Tibial nerve (tissue), 4 donors: ENCODE measurements at regions not wholly inside any gene's neighbourhood (a gene's known extent, or its start where the extent isn't known, plus 50 kb on each side); places are given as distances from the start of the nearest gene placed in this dataset.

Source experiments
- DNase-seq, 2 donors: peaks; one replicate each; pipeline ENCODE4 v3.0.0-alpha.2; 2019; ENCODE audit warnings: low spot score in 2 of 2
- H3K27ac ChIP-seq, 4 donors: fragments of 200-600 bp; sonication (generic) in 3 of 4; one replicate each; pipeline ENCODE4 v1.5.1; 2017 to 2019; ENCODE audit warnings: mild to moderate bottlenecking in 1 of 4
- H3K27me3 ChIP-seq, 2 donors: fragments of 200-600 bp; sonication (generic) in 1 of 2; one replicate each; pipeline versions ENCODE4 v1.5.1 to v1.6.0; 2017 to 2019
- H3K36me3 ChIP-seq, 3 donors: fragments of 200-600 bp; sonication (generic); one replicate each; pipeline ENCODE4 v1.5.1; 2018 to 2019
- H3K4me1 ChIP-seq, 4 donors: fragments of 200-600 bp; sonication (generic) in 3 of 4; one replicate each; pipeline ENCODE4 v1.5.1; 2017 to 2019
- H3K4me3 ChIP-seq, 4 donors: fragments of 200-600 bp; sonication (generic) in 3 of 4; one replicate each; pipeline ENCODE4 v1.5.1; 2017 to 2019; ENCODE audit warnings: mild to moderate bottlenecking in 1 of 4, moderate library complexity in 1 of 4
- H3K9me3 ChIP-seq, 4 donors: fragments of 200-600 bp; sonication (generic) in 3 of 4; one replicate each; pipeline ENCODE4 v1.5.1; 2017 to 2019
- CTCF ChIP-seq, 5 experiments: fragments of 200-600 bp in 3 of 5; fragments of 450-650 bp in 2 of 5; sonication (generic) in 3 of 5; IDR thresholded peaks; one replicate each; pipeline ENCODE4 v1.5.1; 2016 to 2019; ENCODE audit warnings: antibody characterized with exemption in 5 of 5, mild to moderate bottlenecking in 3 of 5, moderate library complexity in 2 of 5
- EP300 ChIP-seq, 2 donors: sonication (generic); formaldehyde crosslinking; IDR thresholded peaks; one replicate each; pipeline ENCODE4 v1.6.1; 2017; ENCODE audit warnings: antibody characterized with exemption in 2 of 2, mild to moderate bottlenecking in 1 of 2
- POLR2A ChIP-seq, 2 donors: fragments of 450-650 bp; IDR thresholded peaks; one replicate each; pipeline ENCODE4 v1.6.1; 2017; ENCODE audit warnings: antibody characterized with exemption in 2 of 2, mild to moderate bottlenecking in 2 of 2, moderate library complexity in 2 of 2
- WGBS, 2 donors: methylation state at CpG; one replicate each; pipeline ENCODE4 v1.1.5; 2018; 5-methylcytosine and 5-hydroxymethylcytosine counted together

GRCh38 chr11:106326087-106326486 is 248.6 kb downstream of the AASDHPPT start:
- Histone ChIP-seq H3K4me1 (no peaks in the 10 kb centered on the region), H3K27ac (no peak overlapping the region), H3K9me3 (peaks cover 0 to 3% (median 0%) of the 10 kb centered on the region in 4 donors), H3K4me3 (no peak overlapping the region), H3K36me3 (no peaks in the 10 kb centered on the region), H3K27me3 (no peaks in the 10 kb centered on the region)
- no peak for DNase-seq
- 64 to 70% methylated on average over 3 of the region's 3 CpGs for WGBS, 2 donors
- no peak for TF ChIP-seq CTCF (IDR thresholded peaks at IDR 0.05)
- no peak for TF ChIP-seq EP300 (IDR thresholded peaks at IDR 0.05)
- TF ChIP-seq POLR2A (IDR thresholded peaks at IDR 0.05) = no peak

DNA sequence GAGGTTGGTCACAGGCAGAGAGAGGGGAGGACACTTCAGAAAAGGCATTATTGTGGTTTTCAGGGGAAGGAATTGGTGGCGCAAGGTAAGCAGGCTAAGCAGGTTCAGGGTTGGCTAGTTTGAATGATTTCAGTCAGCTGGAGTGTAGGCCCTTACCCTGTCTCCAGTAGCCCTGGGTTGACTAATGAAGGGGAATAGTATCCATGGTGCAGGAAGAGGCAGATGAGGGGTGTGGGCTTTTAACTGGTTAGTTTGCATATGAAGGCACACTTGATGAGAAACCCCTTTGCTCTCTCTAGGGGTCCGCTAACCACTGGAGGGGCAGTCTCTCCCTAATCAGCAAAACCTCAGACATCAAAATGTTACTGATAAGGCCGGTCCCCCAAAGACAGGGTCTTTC is 249.7 kb downstream of the AASDHPPT start:
- 86 to 94% methylated on average over 3 of the region's 3 CpGs for WGBS, 2 donors
- Histone ChIP-seq H3K4me1 (no peaks in the 10 kb centered on the region), H3K4me3 (no peak overlapping the region), H3K27ac (no peak overlapping the region), H3K36me3 (no peaks in the 10 kb centered on the region), H3K27me3 (no peaks in the 10 kb centered on the region), H3K9me3 (peaks cover 0 to 3% (median 0%) of the 10 kb centered on the region in 4 donors)
- DNase-seq = no peak
- TF ChIP-seq POLR2A (IDR thresholded peaks at IDR 0.05) (no peak), EP300 (IDR thresholded peaks at IDR 0.05) (no peak), CTCF (IDR thresholded peaks at IDR 0.05) (no peak)

GRCh38 chr11:106327637-106328036 is 250.2 kb downstream of the AASDHPPT start:
- no peaks in the 10 kb centered on the region for H3K27me3 ChIP-seq
- no peak overlapping the region for H3K27ac ChIP-seq
- peaks cover 0 to 3% (median 0%) of the 10 kb centered on the region in 4 donors for H3K9me3 ChIP-seq
- TF ChIP-seq CTCF (IDR thresholded peaks at IDR 0.05) (no peak), POLR2A (IDR thresholded peaks at IDR 0.05) (no peak), EP300 (IDR thresholded peaks at IDR 0.05) (no peak)
- no peaks in the 10 kb centered on the region for H3K4me1 ChIP-seq
- no peaks in the 10 kb centered on the region for H3K36me3 ChIP-seq
- DNase-seq = no peak
- H3K4me3 ChIP-seq = no peak overlapping the region

DNA sequence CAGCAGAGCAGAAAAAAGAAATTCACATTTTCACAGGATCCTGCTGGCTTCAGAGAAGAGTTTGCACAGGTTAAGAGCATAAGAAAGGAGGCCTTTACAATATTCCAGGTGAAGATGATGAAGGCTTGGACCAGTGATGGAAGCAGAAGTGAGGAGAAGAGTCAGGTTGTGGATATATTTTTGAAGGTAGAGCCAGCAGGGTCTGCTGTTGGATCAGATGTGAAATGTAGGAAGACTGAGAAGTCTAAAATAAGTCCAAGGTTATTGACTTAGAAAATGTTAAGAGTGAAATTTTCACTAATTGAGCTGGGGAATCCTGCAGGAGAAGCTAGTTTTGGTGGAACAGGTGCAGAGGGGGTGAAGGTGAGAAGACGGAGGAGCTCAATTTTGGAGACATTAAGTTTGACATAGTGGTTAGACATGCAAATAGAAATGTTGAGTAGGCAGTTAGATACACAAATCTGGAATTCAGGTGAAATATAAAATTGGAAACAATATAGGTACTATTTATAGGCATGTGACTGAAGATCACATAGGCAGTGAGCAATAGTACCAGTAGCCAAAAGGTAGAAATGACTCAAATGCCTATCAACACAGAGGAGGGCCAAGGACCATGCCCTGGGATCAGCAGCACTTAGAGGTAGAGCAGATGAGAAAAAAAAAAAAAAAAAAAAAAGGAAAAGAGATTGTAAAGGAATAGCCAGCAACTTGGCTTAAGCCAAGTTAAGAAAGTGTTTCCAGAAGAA is 252.0 kb downstream of the AASDHPPT start:
- H3K27ac ChIP-seq = no peak overlapping the region
- H3K36me3 ChIP-seq = no peaks in the 10 kb centered on the region
- H3K9me3 ChIP-seq = no peaks in the 10 kb centered on the region
- H3K4me1 ChIP-seq = no peaks in the 10 kb centered on the region
- DNase-seq = no peak
- no peaks in the 10 kb centered on the region for H3K27me3 ChIP-seq
- TF ChIP-seq POLR2A (IDR thresholded peaks at IDR 0.05) (no peak), EP300 (IDR thresholded peaks at IDR 0.05) (no peak), CTCF (IDR thresholded peaks at IDR 0.05) (no peak)
- WGBS, 2 donors = 90 to 91% methylated on average over 1 of the region's 1 CpG
- no peak overlapping the region for H3K4me3 ChIP-seq

DNA sequence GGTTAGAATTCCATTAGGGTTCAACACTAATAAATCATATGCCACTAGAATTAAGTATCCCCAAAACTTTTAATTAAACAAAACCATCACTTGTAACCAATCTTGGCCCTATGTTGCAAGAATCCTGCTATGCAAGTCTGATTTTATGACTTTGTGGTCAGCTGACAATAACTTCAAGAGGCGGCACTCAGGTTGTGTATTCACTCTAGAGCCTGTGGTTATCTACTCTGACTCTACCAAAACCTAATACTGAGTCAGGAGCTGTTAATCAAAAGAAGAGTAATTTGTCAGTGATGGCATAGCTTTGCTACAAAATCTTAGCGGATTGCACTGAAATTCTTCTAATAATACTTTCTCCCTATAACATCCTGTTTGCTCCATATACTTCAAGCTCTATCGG is 253.7 kb downstream of the AASDHPPT start:
- Histone ChIP-seq H3K4me1 (no peaks in the 10 kb centered on the region), H3K4me3 (no peak overlapping the region), H3K27me3 (no peaks in the 10 kb centered on the region), H3K36me3 (no peaks in the 10 kb centered on the region), H3K9me3 (no peaks in the 10 kb centered on the region), H3K27ac (no peak overlapping the region)
- 92% methylated on average over 3 of the region's 3 CpGs for WGBS, 2 donors
- DNase-seq = no peak
- TF ChIP-seq EP300 (IDR thresholded peaks at IDR 0.05) = no peak
- no peak for TF ChIP-seq POLR2A (IDR thresholded peaks at IDR 0.05)
- no peak for TF ChIP-seq CTCF (IDR thresholded peaks at IDR 0.05)
